PFSK-1 (cell line): ENCODE measurements at regions not wholly inside any gene's neighbourhood (a gene's known extent, or its start where the extent isn't known, plus 50 kb on each side); places are given as distances from the start of the nearest gene placed in this dataset.

Experiments used
- FOXP2 ChIP-seq: optimal IDR thresholded peaks from 2 replicates; pipeline ENCODE3; 2011; ENCODE audit warnings: borderline replicate concordance, control low read depth, inconsistent platforms; ENCODE audit not compliant: insufficient read depth; ENCODE audit errors: extremely low read length, extremely low read depth
- POLR2AphosphoS5 ChIP-seq: IDR thresholded peaks from 2 replicates; pipeline ENCODE4 v1.6.1; 2012; ENCODE audit warnings: low read depth, mild to moderate bottlenecking, control low read depth, low read length, moderate library complexity
- SIN3A ChIP-seq: IDR thresholded peaks from 2 replicates; pipeline ENCODE4 v1.6.1; 2012; ENCODE audit warnings: mild to moderate bottlenecking, low read length, moderate library complexity, borderline replicate concordance; ENCODE audit not compliant: insufficient read depth
- TAF1 ChIP-seq: IDR thresholded peaks from 2 replicates; pipeline ENCODE4 v1.6.1; 2012; ENCODE audit warnings: low read length, control low read depth, borderline replicate concordance; ENCODE audit not compliant: insufficient read depth
- TF ChIP-seq, protein P1 (sequence below), 2 experiments: IDR thresholded peaks; 2 replicates each; pipeline versions ENCODE4 v1.6.1 to v1.8.0; 2011 to 2012; ENCODE audit warnings: low read depth in 2 of 2, low read length in 2 of 2, control low read depth in 1 of 2, inconsistent platforms in 1 of 2, mild to moderate bottlenecking in 1 of 2, moderate library complexity in 1 of 2; ENCODE audit not compliant: insufficient read depth in 1 of 2

DNA sequence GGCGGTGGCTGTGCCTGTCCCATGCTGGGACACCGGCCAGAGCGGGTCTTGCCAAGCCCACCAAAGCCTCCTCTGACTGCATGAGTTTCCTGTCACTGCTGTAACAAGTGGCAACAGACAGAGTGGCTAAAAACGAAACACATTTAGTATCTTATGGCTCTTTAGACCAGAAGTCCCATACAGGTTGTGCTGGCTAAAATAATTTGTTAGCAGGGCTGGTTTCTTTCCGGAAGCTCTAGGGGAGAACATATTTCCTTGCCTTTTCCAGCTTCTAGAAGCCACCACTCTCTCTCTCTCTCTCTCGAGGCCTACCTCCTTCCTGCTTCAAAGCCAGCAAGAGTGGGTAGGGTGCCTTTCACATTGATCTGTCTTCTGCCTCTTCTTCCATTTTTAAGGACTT lies 171.6 kb upstream of the PLPP4 start:
- TF ChIP-seq, protein P1, sequence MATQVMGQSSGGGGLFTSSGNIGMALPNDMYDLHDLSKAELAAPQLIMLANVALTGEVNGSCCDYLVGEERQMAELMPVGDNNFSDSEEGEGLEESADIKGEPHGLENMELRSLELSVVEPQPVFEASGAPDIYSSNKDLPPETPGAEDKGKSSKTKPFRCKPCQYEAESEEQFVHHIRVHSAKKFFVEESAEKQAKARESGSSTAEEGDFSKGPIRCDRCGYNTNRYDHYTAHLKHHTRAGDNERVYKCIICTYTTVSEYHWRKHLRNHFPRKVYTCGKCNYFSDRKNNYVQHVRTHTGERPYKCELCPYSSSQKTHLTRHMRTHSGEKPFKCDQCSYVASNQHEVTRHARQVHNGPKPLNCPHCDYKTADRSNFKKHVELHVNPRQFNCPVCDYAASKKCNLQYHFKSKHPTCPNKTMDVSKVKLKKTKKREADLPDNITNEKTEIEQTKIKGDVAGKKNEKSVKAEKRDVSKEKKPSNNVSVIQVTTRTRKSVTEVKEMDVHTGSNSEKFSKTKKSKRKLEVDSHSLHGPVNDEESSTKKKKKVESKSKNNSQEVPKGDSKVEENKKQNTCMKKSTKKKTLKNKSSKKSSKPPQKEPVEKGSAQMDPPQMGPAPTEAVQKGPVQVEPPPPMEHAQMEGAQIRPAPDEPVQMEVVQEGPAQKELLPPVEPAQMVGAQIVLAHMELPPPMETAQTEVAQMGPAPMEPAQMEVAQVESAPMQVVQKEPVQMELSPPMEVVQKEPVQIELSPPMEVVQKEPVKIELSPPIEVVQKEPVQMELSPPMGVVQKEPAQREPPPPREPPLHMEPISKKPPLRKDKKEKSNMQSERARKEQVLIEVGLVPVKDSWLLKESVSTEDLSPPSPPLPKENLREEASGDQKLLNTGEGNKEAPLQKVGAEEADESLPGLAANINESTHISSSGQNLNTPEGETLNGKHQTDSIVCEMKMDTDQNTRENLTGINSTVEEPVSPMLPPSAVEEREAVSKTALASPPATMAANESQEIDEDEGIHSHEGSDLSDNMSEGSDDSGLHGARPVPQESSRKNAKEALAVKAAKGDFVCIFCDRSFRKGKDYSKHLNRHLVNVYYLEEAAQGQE (IDR thresholded peaks at IDR 0.05; ENCODE audit: insufficient read depth in 1 of 2, low read depth in 2 of 2, low read length in 2 of 2), result no peak
- TF ChIP-seq POLR2AphosphoS5 (no peak), SIN3A (no peak), TAF1 (no peak), FOXP2 (no peak)

DNA sequence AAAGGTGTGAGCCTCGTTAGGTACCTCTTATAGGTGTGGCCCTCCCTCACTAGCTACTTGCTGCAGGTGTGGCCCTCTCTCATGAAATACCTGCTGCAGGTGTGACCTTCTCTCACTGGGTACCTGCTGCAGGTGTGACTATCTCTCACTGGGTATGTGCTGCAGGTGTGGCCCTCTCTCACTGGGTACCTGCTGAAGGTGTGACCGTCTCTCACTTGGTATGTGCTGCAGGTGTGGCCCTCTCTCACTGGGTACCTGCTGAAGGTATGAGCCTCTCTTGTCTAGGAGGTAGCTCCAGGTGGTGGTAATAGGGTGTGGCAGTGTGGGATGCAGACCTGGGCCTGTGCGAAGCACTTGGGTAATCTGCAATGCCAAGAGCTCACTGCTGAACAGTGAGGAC lies 170.7 kb upstream of the PLPP4 start:
- TF ChIP-seq FOXP2, result no peak
- no peak for TF ChIP-seq SIN3A
- TF ChIP-seq, protein P1 (IDR thresholded peaks at IDR 0.05; ENCODE audit: insufficient read depth in 1 of 2, low read depth in 2 of 2, low read length in 2 of 2), result no peak
- TF ChIP-seq POLR2AphosphoS5, result no peak
- TF ChIP-seq TAF1, result no peak

DNA sequence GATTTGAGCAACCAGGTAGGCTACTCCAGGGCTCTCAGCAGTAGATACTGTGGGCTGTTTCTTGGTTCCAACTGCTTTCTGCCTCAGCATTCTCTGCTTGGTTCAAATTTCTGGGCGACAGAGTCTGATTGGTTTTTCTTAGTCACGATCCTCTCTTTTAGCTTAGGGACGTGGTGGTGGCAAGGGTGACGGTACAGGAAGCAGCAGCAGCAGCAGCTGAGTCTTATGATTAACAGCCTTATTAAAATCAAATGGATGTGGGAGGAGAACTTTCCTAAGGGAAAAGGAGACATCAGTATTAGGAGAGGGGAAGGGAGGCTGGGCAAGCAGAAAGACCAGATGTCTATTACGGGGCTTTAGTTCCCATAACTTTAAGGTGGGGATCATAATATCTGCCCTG lies 156.5 kb upstream of the PLPP4 start:
- TF ChIP-seq TAF1 (no peak), FOXP2 (no peak), POLR2AphosphoS5 (no peak), SIN3A (no peak)
- TF ChIP-seq, protein P1 (IDR thresholded peaks at IDR 0.05; ENCODE audit: insufficient read depth in 1 of 2, low read depth in 2 of 2, low read length in 2 of 2), result no peak

DNA sequence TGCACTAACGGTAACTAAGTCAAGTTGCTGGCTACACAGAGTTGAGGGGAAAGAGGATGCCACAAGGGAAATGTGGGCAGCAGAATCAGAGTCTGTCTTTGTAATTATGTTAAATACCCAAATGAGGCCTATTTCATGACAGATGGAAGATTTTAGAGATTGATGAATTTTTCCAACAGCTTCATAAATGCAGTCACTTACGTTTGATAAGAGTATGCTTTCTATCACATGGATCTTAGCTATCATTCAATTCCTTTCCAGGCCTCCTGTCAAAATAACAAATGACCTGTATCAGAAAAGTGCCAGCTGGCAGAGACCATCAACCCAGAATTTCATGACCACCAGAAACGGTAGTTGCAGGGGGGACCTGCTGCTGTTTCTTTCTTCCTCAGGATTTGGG lies 148.4 kb upstream of the PLPP4 start:
- TF ChIP-seq TAF1, result no peak
- TF ChIP-seq, protein P1 (IDR thresholded peaks at IDR 0.05; ENCODE audit: insufficient read depth in 1 of 2, low read depth in 2 of 2, low read length in 2 of 2), result no peak
- TF ChIP-seq POLR2AphosphoS5, result no peak
- no peak for TF ChIP-seq SIN3A
- TF ChIP-seq FOXP2, result no peak

DNA sequence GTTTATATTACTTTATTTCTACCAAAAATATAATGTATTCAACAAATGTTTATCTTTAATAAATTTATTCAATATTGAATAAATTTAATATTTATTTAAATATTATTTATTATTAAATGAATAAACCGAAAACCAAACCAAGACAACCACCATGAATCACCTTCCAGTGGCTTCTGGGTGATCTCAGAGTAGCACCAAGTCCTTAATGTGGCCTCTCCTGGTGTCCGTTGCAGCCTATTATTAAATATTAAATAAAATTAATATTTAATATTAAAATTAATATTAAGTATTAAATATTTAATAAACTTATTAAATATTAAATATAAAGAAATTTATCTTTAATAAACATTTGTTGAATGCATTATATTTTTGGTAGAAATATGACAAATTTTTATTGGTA lies 143.3 kb upstream of the PLPP4 start:
- TF ChIP-seq FOXP2 (no peak), TAF1 (no peak), SIN3A (no peak), POLR2AphosphoS5 (no peak)
- TF ChIP-seq, protein P1 (IDR thresholded peaks at IDR 0.05; ENCODE audit: insufficient read depth in 1 of 2, low read depth in 2 of 2, low read length in 2 of 2), result no peak
